Type B pancreatic cell (in vitro differentiated cells): ENCODE measurements at regions not wholly inside any gene's neighbourhood (a gene's known extent, or its start where the extent isn't known, plus 50 kb on each side); places are given as distances from the start of the nearest gene placed in this dataset.

Source experiments
- DNase-seq: peaks from one replicate; pipeline ENCODE4 v3.0.0; 2021; ENCODE audit warnings: mixed read lengths; ENCODE audit not compliant: unreplicated experiment; ENCODE audit errors: extremely low spot score
- H3K27ac Mint-ChIP-seq: 2 replicates; pipeline ENCODE4 v1.8.0; 2021; ENCODE audit warnings: mild to moderate bottlenecking, mixed read lengths
- H3K27me3 Mint-ChIP-seq: 2 replicates; pipeline ENCODE4 v1.8.0; 2021; ENCODE audit warnings: mixed read lengths
- H3K36me3 Mint-ChIP-seq: 2 replicates; pipeline ENCODE4 v1.8.0; 2021; ENCODE audit warnings: mixed read lengths
- H3K4me1 Mint-ChIP-seq: one replicate; pipeline ENCODE4 v1.8.0; 2021; ENCODE audit warnings: mixed read lengths; ENCODE audit not compliant: unreplicated experiment
- H3K4me3 Mint-ChIP-seq: 2 replicates; pipeline ENCODE4 v1.8.0; 2021; ENCODE audit warnings: mild to moderate bottlenecking, mixed read lengths
- H3K9me3 Mint-ChIP-seq: 2 replicates; pipeline ENCODE4 v1.8.0; 2021; ENCODE audit warnings: mixed read lengths
- TF ChIP-seq, protein P1 (sequence below): fragments of 200-600 bp; sonication (generic); conservative IDR thresholded peaks from 2 replicates; pipeline ENCODE4 v1.5.0; 2021; ENCODE audit warnings: antibody characterized with exemption, mild to moderate bottlenecking

DNA sequence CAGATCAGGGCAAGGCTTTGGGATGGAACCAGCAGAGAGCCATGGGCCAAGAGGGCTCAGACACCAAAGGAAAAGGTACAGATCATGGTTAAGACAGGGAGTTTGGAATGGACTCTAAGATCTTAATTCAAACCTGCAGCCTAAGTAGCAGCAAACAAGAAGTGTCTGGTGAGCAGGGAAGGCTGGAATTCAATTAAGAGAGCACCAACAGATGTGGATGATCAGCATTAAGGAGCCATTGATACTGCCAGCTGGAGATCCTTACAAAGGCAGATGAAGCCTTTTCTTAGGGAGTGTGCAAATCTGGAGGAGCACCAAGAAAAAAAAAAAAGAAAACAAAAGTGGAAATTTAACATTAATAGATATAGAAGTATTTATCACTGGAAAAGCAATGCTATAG, 516.8 kb downstream of the RASEF start:
- H3K36me3 Mint-ChIP-seq, result peaks cover 3% of the 10 kb centered on the region
- no peak overlapping the region for H3K27ac Mint-ChIP-seq
- DNase-seq, result no peak
- no peak overlapping the region for H3K4me3 Mint-ChIP-seq
- H3K9me3 Mint-ChIP-seq, result peaks cover 5% of the 10 kb centered on the region
- no peaks in the 10 kb centered on the region for H3K4me1 Mint-ChIP-seq
- TF ChIP-seq, protein P1, sequence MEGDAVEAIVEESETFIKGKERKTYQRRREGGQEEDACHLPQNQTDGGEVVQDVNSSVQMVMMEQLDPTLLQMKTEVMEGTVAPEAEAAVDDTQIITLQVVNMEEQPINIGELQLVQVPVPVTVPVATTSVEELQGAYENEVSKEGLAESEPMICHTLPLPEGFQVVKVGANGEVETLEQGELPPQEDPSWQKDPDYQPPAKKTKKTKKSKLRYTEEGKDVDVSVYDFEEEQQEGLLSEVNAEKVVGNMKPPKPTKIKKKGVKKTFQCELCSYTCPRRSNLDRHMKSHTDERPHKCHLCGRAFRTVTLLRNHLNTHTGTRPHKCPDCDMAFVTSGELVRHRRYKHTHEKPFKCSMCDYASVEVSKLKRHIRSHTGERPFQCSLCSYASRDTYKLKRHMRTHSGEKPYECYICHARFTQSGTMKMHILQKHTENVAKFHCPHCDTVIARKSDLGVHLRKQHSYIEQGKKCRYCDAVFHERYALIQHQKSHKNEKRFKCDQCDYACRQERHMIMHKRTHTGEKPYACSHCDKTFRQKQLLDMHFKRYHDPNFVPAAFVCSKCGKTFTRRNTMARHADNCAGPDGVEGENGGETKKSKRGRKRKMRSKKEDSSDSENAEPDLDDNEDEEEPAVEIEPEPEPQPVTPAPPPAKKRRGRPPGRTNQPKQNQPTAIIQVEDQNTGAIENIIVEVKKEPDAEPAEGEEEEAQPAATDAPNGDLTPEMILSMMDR, result no peak
- peaks cover 5% of the 10 kb centered on the region for H3K27me3 Mint-ChIP-seq

DNA sequence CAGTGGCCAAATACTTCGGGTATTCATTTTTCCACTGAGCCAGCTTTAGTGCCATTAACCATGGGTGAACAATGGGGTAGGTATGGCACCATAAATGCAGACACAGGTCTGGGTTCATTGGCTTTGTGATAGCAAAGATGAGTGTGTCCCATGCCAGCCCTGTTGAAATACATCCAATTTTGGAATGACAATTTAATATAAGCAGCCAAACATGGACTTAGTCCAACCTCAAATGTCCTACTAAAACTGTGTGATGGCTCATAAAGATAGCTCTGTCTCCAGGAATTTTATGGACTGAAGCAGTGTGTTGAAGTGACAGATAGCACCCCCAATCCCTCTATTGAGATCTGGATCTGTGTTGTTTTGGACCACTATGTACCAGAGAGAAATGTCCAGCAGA, 514.9 kb downstream of the RASEF start:
- Mint-ChIP-seq H3K4me1 (no peaks in the 10 kb centered on the region), H3K4me3 (no peak overlapping the region), H3K27ac (no peak overlapping the region), H3K9me3 (peaks cover 5% of the 10 kb centered on the region), H3K27me3 (peaks cover 5% of the 10 kb centered on the region), H3K36me3 (peaks cover 3% of the 10 kb centered on the region)
- TF ChIP-seq, protein P1, result no peak
- DNase-seq, result no peak

DNA sequence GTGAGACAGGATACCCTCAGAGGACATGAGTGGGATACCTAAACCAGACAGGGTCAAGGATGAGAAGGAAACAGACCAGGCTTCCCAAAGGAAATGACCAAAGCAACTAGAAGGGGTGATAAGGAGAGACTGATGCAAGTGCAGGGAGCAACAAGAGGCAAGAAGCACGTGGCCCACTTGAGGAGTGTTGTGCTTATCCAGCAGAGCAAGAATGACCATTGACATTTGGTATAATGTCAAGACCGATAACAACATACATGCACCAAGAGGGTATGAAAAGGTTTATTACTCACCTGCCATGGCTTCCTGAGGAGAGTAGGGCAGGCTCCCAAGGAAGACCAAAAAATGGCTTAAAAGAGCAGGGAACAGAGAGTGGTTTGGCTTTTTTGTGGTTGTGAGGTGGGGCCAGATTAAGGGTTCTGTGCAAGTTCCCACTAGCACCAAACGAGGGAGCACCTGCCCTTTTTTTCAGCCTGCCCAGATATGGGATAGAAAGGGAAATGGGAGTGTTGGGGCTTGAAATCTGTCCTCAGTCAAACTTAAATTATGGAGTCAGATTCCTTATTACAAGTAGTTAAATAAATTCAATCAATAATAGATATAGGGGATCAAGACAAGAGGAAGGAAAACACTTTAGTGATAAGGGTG, 513.6 kb downstream of the RASEF start:
- TF ChIP-seq, protein P1, result no peak
- Mint-ChIP-seq H3K4me1 (peaks cover 11% of the 10 kb centered on the region), H3K9me3 (peaks cover 5% of the 10 kb centered on the region), H3K36me3 (peaks cover 3% of the 10 kb centered on the region), H3K27me3 (peaks cover 5% of the 10 kb centered on the region), H3K4me3 (no peak overlapping the region), H3K27ac (no peak overlapping the region)
- DNase-seq, result no peak

DNA sequence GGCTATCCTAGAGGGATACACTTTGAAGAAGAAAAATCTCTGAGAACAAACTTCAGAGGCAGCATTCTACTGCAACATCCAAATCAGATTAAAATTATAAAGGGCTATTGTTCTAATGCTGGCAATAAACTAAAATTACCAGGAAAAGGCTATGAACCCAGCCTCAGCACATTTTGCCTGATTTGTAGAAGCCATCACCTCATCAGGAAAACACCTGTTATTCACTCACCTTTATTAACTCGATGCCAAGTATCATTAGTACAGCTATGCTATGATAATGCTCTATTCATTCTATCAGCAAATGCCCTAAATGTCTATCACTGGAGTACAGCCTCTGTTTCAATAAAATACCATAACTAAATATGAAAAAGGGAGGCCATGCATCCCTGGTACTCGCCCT, 510.2 kb downstream of the RASEF start:
- Mint-ChIP-seq H3K27ac (no peak overlapping the region), H3K27me3 (no peaks in the 10 kb centered on the region), H3K36me3 (no peaks in the 10 kb centered on the region), H3K4me3 (no peak overlapping the region), H3K4me1 (peaks cover 29% of the 10 kb centered on the region), H3K9me3 (no peaks in the 10 kb centered on the region)
- no peak for DNase-seq
- TF ChIP-seq, protein P1, result no peak

DNA sequence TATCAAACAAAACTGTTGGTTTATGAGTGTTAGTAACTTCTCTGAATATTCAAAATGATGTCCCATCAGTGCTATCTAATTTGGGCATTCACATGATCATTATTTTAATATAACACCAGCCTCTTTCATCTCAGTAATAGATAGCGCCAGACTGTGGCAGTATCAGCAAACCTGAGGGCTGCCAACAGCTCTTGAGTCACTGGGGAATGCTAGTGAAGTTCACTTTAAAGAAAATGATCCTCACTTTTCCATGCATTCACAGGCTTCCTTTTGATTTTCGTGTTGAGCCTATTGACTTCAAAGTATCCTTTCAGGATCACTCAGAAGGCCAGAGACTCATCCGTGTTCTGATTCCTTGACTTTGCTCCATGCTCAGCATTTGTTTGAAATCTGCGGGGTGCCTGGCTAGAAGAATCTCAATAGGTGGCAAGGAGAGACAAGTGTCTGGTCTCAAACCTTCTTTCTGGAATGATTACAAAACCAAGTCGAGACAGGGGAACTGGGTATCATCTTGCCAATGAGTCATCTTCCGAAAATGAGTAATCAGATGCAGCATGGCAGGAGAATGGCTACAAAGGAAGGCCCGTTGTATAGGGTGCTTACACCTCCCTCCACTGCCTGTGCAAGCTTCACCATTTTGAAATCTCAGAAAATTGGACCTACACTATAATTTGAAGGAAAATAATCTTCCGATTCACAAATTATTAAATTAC, 509.1 kb downstream of the RASEF start:
- Mint-ChIP-seq H3K27me3 (no peaks in the 10 kb centered on the region), H3K9me3 (no peaks in the 10 kb centered on the region), H3K4me1 (peaks cover 33% of the 10 kb centered on the region), H3K27ac (no peak overlapping the region), H3K4me3 (no peak overlapping the region), H3K36me3 (no peaks in the 10 kb centered on the region)
- no peak for DNase-seq
- TF ChIP-seq, protein P1, result no peak
